ENCODE measurements at regions not wholly inside any gene's neighbourhood (a gene's known extent, or its start where the extent isn't known, plus 50 kb on each side); places are given as distances from the start of the nearest gene placed in this dataset.

DNA sequence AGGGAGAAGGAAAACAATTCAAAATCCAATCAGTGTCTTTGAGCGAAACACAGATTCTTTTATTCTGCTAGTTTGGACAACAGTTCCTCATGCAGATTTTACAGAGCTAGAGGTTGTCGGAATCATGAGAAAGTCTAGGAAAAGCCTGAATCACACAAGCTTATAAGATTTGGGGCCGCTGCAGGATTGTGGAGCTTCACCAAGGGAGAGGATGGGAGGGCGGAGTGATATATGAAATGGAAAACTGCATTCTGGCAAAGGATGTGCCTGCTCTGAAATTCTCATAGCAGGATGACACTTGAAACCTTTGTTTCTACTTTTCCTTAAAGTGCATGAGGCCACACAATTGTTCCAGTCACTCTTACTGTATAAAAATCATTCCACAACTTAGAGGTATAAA, 134.3 kb downstream of the OR2K2 start:
- no peak overlapping the region for H3K4me2 ChIP-seq (ENCODE audit: control insufficient read depth, insufficient read depth)
- SMC1A ChIA-PET (ENCODE audit: uncharacterized antibody, unreplicated experiment), result no interaction called here
- in situ Hi-C loops (cut with MboI), result no loop called here
- H3K9me3 ChIP-seq (replicated peaks; ENCODE audit: control insufficient read depth, insufficient read depth, low read length), result no peaks in the 10 kb centered on the region
- no TSS peak for BruUV-seq (replicated peaks)
- RAD21 ChIA-PET (ENCODE audit: unreplicated experiment), result no interaction called here
- intact Hi-C loops (cut with micrococcal nuclease; ENCODE audit: unreplicated experiment), result no loop called here
- no peaks in the 10 kb centered on the region for H3K79me2 ChIP-seq (ENCODE audit: control insufficient read depth, insufficient read depth, low read length)
- H4K20me1 ChIP-seq (ENCODE audit: control insufficient read depth, insufficient read depth), result no peaks in the 10 kb centered on the region
- ATAC-seq, result no peak
- no peak overlapping the region for H3K4me3 ChIP-seq
- POLR2A ChIA-PET, result no interaction called here
- no peak overlapping the region for H3K9ac ChIP-seq (ENCODE audit: control insufficient read depth, insufficient read depth, low read length)
- no peak overlapping the region for H3K27ac ChIP-seq (ENCODE audit: control insufficient read depth, insufficient read depth)
- CTCF ChIA-PET, result interaction anchor here (1.5 kb wide), 1 partner anchor 33 kb away, joined by 3 read pairs; no protein-coding TSS in a partner anchor
- 25% methylated on average over 4 of the region's 4 CpGs for WGBS (ENCODE audit: insufficient coverage, insufficient replicate concordance, low lambda C conversion rate, missing lambda C conversion rate)
- H3K36me3 ChIP-seq (ENCODE audit: control insufficient read depth in 2 of 2, insufficient read depth in 2 of 2, low read length in 1 of 2), result no peaks in the 10 kb centered on the region
- H2AFZ ChIP-seq (ENCODE audit: control insufficient read depth, low read depth, low read length), result no peak overlapping the region
- no peaks in the 10 kb centered on the region for H3K4me1 ChIP-seq (ENCODE audit: control insufficient read depth, insufficient read depth, low read length)
- DNase-seq (ENCODE audit: low read depth, low spot score), result no peak
- TF ChIP-seq, protein P1, sequence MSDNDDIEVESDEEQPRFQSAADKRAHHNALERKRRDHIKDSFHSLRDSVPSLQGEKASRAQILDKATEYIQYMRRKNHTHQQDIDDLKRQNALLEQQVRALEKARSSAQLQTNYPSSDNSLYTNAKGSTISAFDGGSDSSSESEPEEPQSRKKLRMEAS (IDR thresholded peaks at IDR 0.05; ENCODE audit: low read depth, low read length), result no peak
- TF ChIP-seq, protein P2, sequence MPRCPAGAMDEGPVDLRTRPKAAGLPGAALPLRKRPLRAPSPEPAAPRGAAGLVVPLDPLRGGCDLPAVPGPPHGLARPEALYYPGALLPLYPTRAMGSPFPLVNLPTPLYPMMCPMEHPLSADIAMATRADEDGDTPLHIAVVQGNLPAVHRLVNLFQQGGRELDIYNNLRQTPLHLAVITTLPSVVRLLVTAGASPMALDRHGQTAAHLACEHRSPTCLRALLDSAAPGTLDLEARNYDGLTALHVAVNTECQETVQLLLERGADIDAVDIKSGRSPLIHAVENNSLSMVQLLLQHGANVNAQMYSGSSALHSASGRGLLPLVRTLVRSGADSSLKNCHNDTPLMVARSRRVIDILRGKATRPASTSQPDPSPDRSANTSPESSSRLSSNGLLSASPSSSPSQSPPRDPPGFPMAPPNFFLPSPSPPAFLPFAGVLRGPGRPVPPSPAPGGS (IDR thresholded peaks at IDR 0.05; ENCODE audit: borderline replicate concordance, insufficient read depth, low read depth, low read length, poor library complexity, severe bottlenecking), result no peak
- TF ChIP-seq POLR2AphosphoS2 (IDR thresholded peaks at IDR 0.05; ENCODE audit: low read depth, low read length) (no peak), FOXM1 (IDR thresholded peaks at IDR 0.05; ENCODE audit: low read depth, low read length) (no peak), ESRRA (IDR thresholded peaks at IDR 0.05; ENCODE audit: low read length) (no peak), NFIC (IDR thresholded peaks at IDR 0.05; ENCODE audit: low read depth, low read length) (no peak), HDGF (IDR thresholded peaks at IDR 0.05) (no peak), KDM1A (IDR thresholded peaks at IDR 0.05; ENCODE audit: borderline replicate concordance) (no peak), SP1 (IDR thresholded peaks at IDR 0.05; ENCODE audit: low read depth, low read length) (no peak), RELA (IDR thresholded peaks at IDR 0.05; ENCODE audit: borderline replicate concordance, partially characterized antibody) (no peak), ZNF217 (IDR thresholded peaks at IDR 0.05) (no peak), NR2F1 (conservative IDR thresholded peaks at IDR 0.05) (no peak)
- TF ChIP-seq, protein P3, sequence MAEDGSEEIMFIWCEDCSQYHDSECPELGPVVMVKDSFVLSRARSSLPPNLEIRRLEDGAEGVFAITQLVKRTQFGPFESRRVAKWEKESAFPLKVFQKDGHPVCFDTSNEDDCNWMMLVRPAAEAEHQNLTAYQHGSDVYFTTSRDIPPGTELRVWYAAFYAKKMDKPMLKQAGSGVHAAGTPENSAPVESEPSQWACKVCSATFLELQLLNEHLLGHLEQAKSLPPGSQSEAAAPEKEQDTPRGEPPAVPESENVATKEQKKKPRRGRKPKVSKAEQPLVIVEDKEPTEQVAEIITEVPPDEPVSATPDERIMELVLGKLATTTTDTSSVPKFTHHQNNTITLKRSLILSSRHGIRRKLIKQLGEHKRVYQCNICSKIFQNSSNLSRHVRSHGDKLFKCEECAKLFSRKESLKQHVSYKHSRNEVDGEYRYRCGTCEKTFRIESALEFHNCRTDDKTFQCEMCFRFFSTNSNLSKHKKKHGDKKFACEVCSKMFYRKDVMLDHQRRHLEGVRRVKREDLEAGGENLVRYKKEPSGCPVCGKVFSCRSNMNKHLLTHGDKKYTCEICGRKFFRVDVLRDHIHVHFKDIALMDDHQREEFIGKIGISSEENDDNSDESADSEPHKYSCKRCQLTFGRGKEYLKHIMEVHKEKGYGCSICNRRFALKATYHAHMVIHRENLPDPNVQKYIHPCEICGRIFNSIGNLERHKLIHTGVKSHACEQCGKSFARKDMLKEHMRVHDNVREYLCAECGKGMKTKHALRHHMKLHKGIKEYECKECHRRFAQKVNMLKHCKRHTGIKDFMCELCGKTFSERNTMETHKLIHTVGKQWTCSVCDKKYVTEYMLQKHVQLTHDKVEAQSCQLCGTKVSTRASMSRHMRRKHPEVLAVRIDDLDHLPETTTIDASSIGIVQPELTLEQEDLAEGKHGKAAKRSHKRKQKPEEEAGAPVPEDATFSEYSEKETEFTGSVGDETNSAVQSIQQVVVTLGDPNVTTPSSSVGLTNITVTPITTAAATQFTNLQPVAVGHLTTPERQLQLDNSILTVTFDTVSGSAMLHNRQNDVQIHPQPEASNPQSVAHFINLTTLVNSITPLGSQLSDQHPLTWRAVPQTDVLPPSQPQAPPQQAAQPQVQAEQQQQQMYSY (CRISPR knock-in tag; IDR thresholded peaks at IDR 0.05), result no peak
- TF ChIP-seq, protein P4, sequence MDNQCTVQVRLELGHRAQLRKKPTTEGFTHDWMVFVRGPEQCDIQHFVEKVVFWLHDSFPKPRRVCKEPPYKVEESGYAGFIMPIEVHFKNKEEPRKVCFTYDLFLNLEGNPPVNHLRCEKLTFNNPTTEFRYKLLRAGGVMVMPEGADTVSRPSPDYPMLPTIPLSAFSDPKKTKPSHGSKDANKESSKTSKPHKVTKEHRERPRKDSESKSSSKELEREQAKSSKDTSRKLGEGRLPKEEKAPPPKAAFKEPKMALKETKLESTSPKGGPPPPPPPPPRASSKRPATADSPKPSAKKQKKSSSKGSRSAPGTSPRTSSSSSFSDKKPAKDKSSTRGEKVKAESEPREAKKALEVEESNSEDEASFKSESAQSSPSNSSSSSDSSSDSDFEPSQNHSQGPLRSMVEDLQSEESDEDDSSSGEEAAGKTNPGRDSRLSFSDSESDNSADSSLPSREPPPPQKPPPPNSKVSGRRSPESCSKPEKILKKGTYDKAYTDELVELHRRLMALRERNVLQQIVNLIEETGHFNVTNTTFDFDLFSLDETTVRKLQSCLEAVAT (IDR thresholded peaks at IDR 0.05), result no peak
- no peaks in the 10 kb centered on the region for H3K27me3 ChIP-seq (replicated peaks in 1 of 2; ENCODE audit: control insufficient read depth in 2 of 2, insufficient read depth in 2 of 2, low read length in 1 of 2)
- no peak for FAIRE-seq

Data from GM12878 (cell line).